ENCODE measurements at regions not wholly inside any gene's neighbourhood (a gene's known extent, or its start where the extent isn't known, plus 50 kb on each side); places are given as distances from the start of the nearest gene placed in this dataset.
"Not testable (repeated sequence)": the region's sequence is repeated elsewhere in the genome, so short reads cannot be mapped to it uniquely, and the experiment has no call there.

DNA sequence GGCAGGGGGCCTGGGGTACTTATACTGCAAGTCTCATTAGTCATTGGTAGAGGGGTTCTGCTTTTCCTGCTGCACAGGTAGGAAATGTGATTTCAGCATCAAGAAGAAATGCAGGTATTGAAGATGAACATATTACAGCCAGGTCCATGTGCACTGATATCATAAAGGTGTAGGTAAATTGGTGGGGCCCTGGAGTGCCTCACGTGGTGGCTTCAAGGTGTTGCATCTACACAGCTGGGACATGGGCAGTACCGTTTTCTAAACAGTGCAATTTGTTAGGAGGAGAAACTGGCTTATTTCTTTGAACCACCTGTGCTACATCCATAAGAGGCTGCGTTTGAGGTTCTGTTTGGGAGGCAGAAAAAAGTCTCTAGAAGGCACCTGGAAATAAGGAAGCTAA is 618.1 kb upstream of the RBFOX1 start:
- no peak for DNase-seq

- no peak for DNase-seq
These were observed 622.9 kb upstream of the RBFOX1 start for GRCh38 chr16:6709736-6710135.

DNA sequence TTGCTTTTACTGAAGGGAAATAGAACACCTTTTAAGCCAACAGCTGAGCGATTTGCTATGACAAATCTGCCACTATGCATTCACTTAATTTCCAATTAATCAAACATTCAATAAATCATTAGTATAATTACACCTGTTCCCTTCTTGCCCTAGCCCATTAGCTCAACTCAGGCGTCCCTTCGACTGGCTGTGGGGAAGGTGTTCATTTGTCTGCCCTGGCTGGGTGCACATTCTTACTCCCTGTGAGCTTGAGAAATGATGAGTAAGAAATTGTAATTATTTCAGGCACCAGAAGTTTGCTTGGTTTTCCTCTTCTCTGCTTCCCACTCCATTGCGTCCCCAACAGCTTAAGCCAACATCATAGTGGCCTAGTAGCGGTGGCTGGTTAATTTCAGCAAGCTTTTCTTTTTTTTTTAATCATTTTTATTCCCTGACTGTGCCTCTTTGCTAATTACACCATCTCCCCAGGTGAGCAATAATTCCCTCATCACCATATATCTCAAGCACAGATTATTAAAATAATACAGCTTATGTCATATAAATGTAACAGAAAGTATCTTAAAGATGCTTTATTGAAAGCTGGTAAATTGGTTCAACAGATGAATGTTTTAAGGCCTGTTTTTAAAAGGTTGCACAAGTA is 623.9 kb upstream of the RBFOX1 start:
- DNase-seq: no peak

DNA sequence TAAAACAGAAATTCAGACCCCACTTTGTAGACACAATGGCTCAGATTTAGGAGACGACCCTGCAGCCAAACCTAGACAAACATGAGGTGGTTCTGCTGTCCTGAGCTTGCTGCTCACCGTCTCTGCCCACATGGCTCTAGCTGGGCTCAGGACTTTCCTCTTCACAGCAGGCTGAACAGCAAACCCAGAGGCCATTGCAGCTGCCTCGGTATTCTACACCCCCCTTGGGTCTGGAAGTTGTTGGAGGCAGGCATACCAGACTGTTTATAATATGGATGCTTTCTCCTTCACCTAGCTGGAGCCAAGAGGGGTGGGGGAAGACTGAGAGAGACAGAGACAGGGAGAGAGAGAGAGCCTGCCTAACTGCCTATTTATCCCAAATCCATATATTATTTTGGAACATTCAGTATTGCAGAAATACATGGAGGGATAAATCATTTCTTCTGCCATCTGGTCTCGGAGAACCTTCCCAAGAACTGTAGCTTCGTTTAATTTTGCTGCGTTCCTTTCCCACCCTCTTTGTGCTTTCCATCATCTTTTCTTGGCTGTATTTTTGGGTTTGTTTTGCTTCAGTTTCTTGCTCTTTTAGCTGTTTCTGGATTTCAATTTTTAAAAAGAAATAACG is 628.2 kb upstream of the RBFOX1 start:
- DNase-seq: no peak

DNA sequence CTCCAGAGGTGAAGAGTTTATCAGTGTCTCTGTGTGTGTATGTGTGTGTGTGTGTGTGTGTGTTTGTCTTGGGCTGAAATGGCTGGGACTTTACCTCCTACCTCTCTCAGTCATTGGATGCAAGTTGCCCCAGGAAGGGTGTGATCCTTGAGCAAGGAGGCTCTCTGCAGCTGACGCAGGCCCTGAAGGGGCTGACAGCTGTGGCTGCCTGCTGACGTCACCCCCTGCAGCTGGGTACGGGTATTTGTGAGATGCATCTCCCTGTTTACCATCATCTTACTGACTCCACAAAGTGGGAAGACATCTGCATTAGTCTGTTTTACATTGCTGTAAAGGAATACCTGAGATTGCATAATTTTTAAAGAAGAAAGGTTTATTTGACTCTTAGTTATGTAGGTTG is 631.5 kb upstream of the RBFOX1 start:
- DNase-seq: no peak

- no peak for DNase-seq
These were observed 634.1 kb upstream of the RBFOX1 start for GRCh38 chr16:6698548-6698947.

- DNase-seq: no peak
These were observed 637.0 kb upstream of the RBFOX1 start for GRCh38 chr16:6695666-6696065.

DNA sequence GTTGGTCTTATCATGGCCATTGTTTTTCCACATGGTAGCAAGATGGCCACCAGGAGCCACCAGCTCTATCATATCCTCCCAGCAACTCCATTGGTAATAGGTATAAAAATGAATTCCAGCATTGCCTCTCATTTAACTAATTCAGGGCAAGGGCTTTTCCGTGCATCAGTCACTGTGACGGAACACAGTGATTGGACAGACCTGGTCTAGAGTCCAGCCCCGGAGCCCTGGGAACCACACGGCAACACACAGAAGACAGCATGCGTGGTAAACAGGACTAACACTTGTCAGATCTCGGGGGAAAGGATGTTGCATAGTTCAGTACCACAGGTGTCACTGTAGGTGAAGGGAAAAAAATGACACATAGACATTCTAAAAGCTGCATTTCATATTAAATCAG is 638.0 kb upstream of the RBFOX1 start:
- DNase-seq: no peak

DNA sequence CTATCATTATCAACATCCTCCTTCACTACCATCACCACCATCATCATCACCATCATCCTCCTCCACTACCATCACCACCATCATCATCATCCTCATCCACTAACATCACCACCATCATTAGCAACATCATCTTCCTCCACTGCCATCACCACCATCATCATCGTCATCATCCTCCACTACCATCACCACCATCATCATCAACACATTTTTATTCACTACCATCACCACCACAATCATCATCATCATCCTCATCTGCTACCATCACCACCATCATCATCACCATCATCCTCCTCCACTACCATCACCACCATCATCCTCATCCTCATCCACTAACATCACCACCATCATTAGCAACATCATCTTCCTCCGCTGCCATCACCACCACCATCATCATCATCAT is 639.2 kb upstream of the RBFOX1 start:
- DNase-seq: not testable (repeated sequence)

DNA sequence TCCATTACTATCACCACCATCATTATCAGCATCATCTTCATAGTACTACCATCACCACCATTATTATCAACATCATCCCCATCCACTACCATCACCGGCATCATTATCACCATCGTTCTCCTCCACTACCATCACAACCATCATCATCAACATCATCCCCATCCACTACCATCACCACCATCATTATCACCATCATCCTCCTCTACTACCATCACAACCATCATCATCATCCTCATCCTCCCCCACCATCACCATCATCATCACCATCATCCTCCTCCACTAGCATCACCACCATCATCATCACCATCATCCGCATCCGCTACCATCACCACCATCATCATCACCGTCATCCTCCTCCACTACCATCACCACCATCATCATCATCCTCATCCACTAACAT is 639.8 kb upstream of the RBFOX1 start:
- no peak for DNase-seq

DNA sequence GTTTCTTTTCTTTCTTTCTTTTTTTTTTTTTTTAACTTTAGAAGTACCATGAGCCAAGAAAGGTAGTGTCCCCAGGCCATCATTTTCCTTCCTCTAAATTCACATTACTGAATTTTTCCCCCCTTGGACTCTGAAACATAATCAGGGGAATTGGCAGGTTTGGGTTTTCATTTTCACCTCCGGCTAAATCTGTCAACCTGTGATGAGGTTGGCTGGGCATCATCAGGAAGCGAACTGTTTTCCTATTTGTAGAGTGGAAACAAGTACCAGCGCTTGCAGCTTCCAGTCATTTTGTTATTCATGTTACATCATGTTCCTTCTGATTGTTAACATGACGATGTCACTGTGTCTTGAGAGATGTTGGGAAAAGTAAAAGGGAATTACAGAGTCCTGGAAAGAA is 641.9 kb upstream of the RBFOX1 start:
- no peak for DNase-seq

GRCh38 chr16:6689643-6690042 is 643.0 kb upstream of the RBFOX1 start:
- no peak for DNase-seq

DNA sequence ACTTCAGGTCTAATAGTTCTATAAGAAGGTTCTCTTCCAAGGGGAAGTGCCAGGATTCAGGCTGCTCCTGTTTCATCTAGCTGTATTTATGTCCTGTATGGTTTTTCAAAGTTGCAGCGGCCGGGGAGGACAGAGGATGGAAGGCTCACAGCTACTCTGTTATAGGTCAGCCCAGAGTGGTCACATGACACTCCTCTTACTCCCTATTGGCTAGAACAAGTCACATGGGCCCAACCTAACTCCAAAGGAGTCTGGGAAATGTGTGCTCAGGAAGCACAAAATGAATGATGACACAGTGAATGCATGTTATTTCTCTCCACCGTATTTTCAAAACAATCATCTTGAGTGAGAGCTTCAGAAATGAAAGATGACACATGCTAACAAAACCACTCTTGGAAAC is 645.1 kb upstream of the RBFOX1 start:
- no peak for DNase-seq

DNA sequence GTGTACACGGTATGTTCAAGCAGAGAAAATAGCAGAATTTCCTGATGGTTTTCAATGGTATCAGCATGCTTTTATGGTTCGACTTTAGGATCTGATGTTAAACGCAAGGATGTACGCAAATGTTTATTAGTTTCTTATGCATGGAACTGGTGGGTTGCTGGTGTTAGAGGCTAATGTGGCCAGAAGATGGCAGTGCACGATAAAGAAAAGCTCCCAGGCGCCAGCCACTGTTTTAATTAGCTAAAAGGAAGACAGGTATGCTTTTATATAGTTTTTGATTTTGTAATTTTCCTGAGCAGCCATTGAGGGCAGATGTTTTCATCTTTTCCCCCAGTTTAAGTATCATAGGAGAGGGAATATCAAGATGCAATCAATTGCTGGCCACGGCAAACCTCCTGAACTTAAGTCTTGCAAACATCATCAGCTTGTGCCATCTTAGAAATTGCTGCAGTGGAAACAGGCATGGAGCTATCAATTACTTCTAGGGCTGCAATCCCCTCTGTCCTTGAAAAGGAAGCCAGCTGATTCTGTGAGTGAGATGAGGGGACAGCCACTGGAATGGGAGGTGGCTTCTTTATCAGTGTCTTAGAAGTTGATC is 648.5 kb upstream of the RBFOX1 start:
- DNase-seq: no peak

GRCh38 chr16:6682142-6682811 is 650.4 kb upstream of the RBFOX1 start:
- DNase-seq: no peak

GRCh38 chr16:6678586-6678985 is 654.1 kb upstream of the RBFOX1 start:
- no peak for DNase-seq

- DNase-seq: no peak
These were observed 658.6 kb upstream of the RBFOX1 start for GRCh38 chr16:6674071-6674470.

- DNase-seq: no peak
These were observed 660.1 kb upstream of the RBFOX1 start for GRCh38 chr16:6672507-6672906.

DNA sequence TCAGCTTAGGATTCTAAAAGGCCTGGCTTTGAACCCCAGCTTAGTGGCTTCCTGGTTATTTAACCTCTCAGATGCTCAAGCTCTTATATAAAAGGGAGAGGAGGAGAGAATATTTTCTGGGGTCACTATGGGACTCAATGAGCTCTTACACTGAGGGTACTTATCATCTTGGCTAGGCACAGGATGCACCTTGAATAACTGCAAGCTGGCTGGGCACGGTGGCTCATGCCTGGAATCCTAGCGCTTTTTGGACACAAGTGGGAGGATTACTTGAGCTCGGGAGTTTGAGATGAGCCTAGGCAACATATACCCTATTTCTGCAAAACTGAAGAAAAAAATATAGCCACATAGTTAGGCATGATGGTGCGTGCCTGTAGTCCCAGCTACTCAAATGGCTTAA is 665.3 kb upstream of the RBFOX1 start:
- DNase-seq: no peak

DNA sequence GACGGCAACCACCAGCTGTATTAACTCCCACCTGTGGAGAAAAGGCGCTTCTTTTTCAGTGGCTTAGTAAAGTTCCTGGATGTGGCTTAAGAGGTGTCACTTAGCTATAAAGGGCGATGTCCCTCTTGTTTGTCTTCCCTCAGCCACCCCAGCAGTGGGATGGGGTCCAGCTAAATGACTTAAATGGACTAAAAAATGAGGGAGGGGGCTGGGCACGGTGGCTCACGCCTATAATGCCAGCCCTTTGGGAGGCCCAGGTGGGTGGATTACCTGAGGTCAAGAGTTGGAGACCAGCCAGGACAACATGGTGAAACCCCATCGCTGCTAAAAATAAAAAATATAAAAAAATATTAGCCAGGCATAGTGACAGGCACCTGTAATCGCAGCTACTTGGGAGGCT is 667.5 kb upstream of the RBFOX1 start:
- no peak for DNase-seq

GRCh38 chr16:6663668-6664067 is 669.0 kb upstream of the RBFOX1 start:
- DNase-seq: no peak

DNA sequence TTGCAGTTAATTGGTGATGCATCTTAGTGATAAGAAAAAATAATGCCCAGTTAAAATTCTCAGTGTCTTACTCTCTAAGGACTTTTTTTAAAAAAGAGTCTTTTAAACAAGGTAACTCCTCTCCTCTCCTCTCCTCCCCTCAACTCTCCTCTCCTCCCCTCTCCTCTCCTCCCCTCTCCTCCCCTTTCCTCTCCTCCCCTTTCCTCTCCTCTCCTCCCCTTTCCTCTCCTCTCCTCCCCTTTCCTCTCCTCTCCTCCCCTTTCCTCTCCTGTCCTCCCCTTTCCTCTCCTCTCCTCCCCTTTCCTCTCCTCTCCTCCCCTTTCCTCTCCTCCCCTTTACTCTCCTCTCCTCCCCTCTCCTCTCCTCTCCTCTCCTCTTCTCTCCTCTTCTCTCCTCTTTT is 675.9 kb upstream of the RBFOX1 start:
- no peak for DNase-seq

- DNase-seq: no peak
These were observed 685.8 kb upstream of the RBFOX1 start for GRCh38 chr16:6646891-6647290.

All from activated CD4-positive, alpha-beta T cell treated with anti-CD3 and anti-CD28 coated beads, Interleukin-2, amount 50 U/mL, for 1 hour (primary cell).